ENCODE measurements at regions not wholly inside any gene's neighbourhood (a gene's known extent, or its start where the extent isn't known, plus 50 kb on each side); places are given as distances from the start of the nearest gene placed in this dataset.

DNA sequence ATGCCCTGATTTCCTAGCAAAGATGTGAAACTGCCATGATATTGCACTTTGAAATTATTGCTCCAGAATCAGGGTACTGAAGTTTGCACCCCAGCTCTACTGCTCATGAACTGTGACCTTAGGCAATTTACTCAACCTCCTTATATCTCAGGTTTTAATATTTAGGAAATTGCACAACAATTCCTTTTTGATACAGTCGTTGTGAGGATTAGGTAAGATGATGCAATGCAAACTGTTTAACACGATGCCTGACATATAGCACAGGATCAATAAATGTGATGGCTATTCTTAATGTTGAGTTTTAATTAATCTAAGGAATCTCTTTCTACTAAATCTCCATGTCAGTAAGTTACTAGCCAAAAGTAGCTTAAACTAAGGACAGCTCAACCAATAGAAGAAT is 555.8 kb downstream of the GALC start:
- Histone ChIP-seq H4K5ac (ENCODE audit: low read depth, low read length) (no peak overlapping the region), H2AFZ (replicated peaks; ENCODE audit: low read length, poor library complexity) (no peak overlapping the region), H3K18ac (ENCODE audit: low read depth, low read length) (no peak overlapping the region), H2AK5ac (ENCODE audit: low read depth, low read length) (no peak overlapping the region), H3K79me1 (ENCODE audit: low read depth in 1 of 2, low read length in 2 of 2) (no peaks in the 10 kb centered on the region), H3K27me3 (ENCODE audit: control insufficient read depth, insufficient read depth, low read length) (no peaks in the 10 kb centered on the region), H3K4ac (ENCODE audit: low read depth, low read length) (no peak overlapping the region), H3K56ac (ENCODE audit: extremely low read depth, insufficient read depth, low read length) (no peak overlapping the region), H4K8ac (ENCODE audit: low read depth in 2 of 2, low read length in 2 of 2) (no peak overlapping the region), H3K4me3 (ENCODE audit: insufficient read depth, low read depth, low read length) (no peak overlapping the region), H2AK9ac (replicated peaks; ENCODE audit: low read depth, low read length, poor library complexity) (no peak overlapping the region), H3K27ac (ENCODE audit: insufficient read depth, low read length) (no peak overlapping the region), H3K14ac (replicated peaks; ENCODE audit: low read depth, low read length) (no peak overlapping the region), H4K91ac (ENCODE audit: insufficient read depth, low read depth, low read length) (no peak overlapping the region), H2BK5ac (ENCODE audit: low read depth, low read length, poor library complexity, severe bottlenecking) (no peak overlapping the region), H2BK15ac (ENCODE audit: low read depth, low read length) (no peak overlapping the region), H4K20me1 (ENCODE audit: insufficient read depth, low read length) (no peaks in the 10 kb centered on the region), H3K9me3 (ENCODE audit: control insufficient read depth, insufficient read depth, low read length) (no peaks in the 10 kb centered on the region; the same call in 1 of the 2 replicates), H3K4me1 (ENCODE audit: control insufficient read depth, insufficient read depth, low read length) (no peaks in the 10 kb centered on the region), H3K23ac (ENCODE audit: low read depth, low read length) (no peak overlapping the region), H3K9ac (ENCODE audit: low read depth, low read length) (no peak overlapping the region), H3K36me3 (ENCODE audit: control insufficient read depth, insufficient read depth, low read length) (no peaks in the 10 kb centered on the region), H2BK20ac (ENCODE audit: low read depth, low read length) (no peak overlapping the region), H3K9me1 (ENCODE audit: insufficient read depth, low read length) (no peaks in the 10 kb centered on the region), H2BK120ac (ENCODE audit: low read depth, low read length) (no peak overlapping the region), H3K4me2 (ENCODE audit: low read depth, low read length) (no peak overlapping the region)
- ATAC-seq (ENCODE audit: low read depth): no peak
- no CpG with 5 or more reads among the region's 2 CpGs for WGBS, 2 experiments (ENCODE audit: extremely low coverage in 2 of 2, insufficient read length in 1 of 2)
- ChIA-PET POLR2A (ENCODE audit: unreplicated experiment) (no interaction called here), CTCF (no interaction called here)
- in situ Hi-C loops (cut with MboI; ENCODE audit: low sequenced_read_pairs) (no loop called here), intact Hi-C loops (cut with micrococcal nuclease) (no loop called here), dilution Hi-C loops (cut with HindIII; ENCODE audit: low sequenced_read_pairs, unreplicated experiment) (no loop called here)
- no TSS peak for BruUV-seq (replicated peaks)
- TF ChIP-seq CEBPB (IDR thresholded peaks at IDR 0.05; ENCODE audit: low read depth, low read length) (peak; percentile 39; the same call in 1 of the 2 replicates), RAD21 (IDR thresholded peaks at IDR 0.05; ENCODE audit: low read length) (no peak)
- TF ChIP-seq, protein P1, sequence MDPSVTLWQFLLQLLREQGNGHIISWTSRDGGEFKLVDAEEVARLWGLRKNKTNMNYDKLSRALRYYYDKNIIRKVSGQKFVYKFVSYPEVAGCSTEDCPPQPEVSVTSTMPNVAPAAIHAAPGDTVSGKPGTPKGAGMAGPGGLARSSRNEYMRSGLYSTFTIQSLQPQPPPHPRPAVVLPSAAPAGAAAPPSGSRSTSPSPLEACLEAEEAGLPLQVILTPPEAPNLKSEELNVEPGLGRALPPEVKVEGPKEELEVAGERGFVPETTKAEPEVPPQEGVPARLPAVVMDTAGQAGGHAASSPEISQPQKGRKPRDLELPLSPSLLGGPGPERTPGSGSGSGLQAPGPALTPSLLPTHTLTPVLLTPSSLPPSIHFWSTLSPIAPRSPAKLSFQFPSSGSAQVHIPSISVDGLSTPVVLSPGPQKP (IDR thresholded peaks at IDR 0.05; ENCODE audit: borderline replicate concordance, low read depth, low read length): no peak
- DNase-seq: no peak

Measured in IMR-90 (cell line).